NCI-H2227 (cell line): ENCODE measurements at regions not wholly inside any gene's neighbourhood (a gene's known extent, or its start where the extent isn't known, plus 50 kb on each side); places are given as distances from the start of the nearest gene placed in this dataset.
"Not testable (repeated sequence)": the region's sequence is repeated elsewhere in the genome, so short reads cannot be mapped to it uniquely, and the experiment has no call there.

Experiments
- DNase-seq: peaks from one replicate; lab custom pipeline; 2025; ENCODE audit not compliant: unreplicated experiment; lab: John Stamatoyannopoulos, UW

DNA sequence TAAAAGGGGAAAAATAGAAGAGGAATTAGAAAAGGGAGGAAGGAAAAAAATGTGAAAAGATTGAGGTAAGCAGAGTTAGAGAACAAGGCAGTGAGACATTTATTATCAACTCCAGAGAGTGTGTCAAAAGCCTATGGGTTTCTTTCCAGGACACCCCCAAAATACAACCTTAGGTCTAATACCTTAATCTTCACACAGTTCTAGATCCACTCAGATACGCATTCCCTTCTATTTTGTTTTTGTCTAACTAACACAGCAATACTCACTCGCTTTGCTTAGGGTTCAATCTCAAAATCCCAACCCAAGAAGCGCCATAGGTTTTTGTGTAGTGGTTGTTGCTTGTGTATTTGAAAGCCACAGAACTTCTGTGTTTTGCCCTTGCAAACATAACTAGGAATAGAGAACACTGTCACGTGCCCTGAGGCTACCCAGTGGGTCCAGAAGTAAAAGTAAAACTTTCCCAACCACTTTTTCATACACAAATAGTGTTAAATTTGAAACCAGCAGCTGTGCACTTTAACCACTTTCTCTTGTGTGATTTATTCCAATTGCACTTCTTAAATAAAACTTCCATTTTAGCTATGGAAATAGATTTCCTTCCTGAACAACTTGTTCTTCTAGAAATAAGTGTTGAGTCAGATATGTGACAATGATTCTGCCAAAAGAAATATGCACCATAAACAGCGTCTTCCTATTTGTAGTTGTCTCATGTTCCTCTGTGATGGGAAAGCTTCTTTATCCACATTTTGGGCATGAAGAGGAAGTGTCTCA lies 414.7 kb upstream of the GHITM start:
- DNase-seq = no peak

DNA sequence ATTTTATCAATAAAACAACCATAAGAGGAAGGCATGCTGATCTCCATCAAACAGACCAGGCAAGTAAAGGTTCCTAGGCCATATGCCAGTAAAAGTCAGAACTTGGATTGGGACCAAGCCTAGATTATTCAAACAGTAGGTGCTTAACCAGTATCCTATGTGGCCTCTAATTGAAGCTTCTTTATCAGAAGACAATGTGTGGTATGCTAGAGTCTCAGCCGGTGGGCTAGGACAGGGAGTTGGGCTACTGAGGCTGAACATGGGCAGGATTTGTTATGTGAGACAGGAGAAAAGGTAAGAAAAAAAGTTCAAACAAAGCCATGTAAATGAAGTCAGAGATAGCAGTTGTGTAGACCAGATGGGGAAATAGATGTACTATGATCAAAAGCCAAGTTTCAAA lies 413.7 kb upstream of the GHITM start:
- DNase-seq = no peak

DNA sequence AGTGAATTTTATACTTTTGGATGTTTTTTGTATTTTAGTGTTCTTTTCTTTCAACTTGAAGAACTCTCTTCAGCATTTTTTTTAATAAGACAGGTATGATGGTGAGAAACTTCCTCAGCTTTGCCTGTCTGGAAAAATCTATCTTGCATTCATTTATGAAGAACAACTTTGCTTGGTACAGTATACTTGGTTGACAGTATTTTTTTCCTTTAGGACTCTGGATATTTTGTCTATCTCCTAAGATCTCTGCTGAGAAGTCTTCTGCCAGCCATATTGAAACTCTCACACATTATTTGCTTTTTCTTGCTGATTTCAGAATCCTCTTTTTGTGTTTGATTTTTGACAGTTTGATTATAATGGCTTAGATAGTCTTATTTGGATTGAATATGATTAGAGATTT lies 405.0 kb upstream of the GHITM start:
- DNase-seq = no peak

GRCh38 chr10:83736008-83736407 lies 403.3 kb upstream of the GHITM start:
- DNase-seq = no peak

GRCh38 chr10:83750604-83751003 lies 388.7 kb upstream of the GHITM start:
- no peak for DNase-seq

DNA sequence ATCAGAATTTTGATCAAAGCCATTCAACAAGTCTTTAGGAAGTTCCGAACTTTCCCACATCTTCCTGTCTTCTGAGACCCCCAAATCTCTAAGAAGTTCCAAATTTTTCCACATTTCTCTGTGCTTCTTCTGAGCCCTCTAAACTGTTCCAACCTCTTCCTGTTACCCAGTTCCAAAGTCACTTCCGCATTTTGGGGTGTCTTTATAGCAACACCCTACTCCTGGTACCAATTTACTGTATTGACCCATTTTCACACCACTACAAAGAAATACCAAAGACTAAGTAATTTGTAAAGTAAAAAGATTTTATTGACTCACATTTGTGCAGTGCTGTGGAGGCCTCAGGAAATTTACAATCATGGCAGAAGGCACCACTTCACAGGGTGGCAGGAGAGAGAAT lies 385.8 kb upstream of the GHITM start:
- no peak for DNase-seq

GRCh38 chr10:83754857-83755256 lies 384.5 kb upstream of the GHITM start:
- DNase-seq = no peak

- DNase-seq = no peak
Observed at GRCh38 chr10:83760142-83760541, 379.2 kb upstream of the GHITM start.

- DNase-seq = no peak
Observed at GRCh38 chr10:83764666-83765065, 374.6 kb upstream of the GHITM start.

DNA sequence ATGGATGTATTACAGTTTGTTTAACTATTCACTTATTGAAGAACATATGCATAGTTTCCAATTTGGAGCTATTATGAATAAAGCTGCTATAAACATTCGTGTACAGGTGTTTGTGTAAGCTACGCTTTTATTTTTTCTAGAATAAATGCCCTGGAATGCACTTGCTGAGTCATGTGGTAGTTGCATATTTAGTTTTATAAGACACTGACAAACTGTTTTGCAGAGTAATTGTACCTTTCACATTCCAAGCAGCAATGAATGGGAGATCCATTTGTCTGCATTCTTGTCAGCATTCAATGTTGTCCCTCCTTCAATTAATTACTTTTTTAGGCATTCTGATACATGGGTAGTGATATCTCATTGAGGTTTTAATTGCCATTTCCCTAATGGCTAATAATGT lies 373.6 kb upstream of the GHITM start:
- DNase-seq = no peak

GRCh38 chr10:83769281-83769820 lies 370.0 kb upstream of the GHITM start:
- DNase-seq = no peak

- not testable (repeated sequence) for DNase-seq
Observed at GRCh38 chr10:83786701-83787100, 352.6 kb upstream of the GHITM start.

DNA sequence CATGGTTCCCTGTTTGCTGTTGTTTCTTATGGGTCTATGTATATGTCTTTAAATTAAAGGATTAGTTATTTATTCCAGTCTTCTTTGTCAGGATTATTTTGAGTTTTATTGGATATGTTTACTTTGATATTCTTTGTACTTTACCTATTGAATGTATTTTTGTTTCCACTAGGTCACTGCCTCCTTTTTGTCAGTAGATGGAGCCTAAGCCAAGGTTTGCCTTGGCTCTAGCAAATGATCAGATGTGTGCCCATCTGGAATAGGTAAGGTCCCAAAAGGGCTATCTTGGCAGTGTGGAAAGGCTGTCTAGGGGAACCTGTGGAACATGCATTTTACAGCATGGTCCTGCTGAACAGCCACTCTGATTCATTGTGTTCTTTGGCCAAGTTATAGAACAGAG lies 337.3 kb upstream of the GHITM start:
- DNase-seq = no peak

DNA sequence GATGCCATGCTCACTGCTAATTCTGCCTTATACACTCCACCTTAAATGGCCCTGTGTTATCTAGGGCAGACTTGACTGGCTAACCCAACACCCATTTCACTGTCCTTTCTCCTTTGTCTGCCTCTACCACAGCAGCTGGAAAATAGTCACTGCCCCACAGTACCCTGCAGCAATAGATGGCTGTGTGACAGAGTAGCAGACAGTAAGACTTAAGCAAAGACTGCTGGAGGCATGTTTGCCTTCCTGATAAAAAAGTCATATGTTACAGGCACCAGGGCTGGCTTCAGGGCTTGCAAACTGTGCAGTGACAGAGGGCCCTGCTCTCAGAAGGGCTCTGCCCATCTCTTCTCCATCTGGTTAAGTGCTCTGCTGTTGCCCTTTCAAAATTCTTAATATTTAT lies 332.6 kb upstream of the GHITM start:
- DNase-seq = no peak

- DNase-seq = no peak
Observed at GRCh38 chr10:83809001-83809400, 330.3 kb upstream of the GHITM start.

DNA sequence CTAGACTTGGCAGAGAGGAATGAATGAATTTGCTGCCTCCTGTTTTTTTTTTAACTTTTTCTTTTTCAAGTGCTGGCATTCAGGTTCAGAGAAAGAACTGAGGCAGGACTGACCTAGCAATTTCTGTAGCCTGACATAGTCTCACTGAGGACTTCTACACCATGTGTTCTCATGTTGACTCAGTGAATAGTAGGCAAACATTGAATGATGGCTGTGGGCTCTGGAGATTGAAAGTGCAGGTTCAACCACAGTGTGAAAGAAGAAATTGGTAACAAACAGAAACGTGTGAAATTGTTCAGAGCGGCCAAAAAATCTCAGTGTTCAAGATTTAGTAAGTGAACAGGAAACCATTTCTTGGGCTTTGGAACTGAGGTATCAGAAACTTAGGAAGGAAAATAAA lies 322.4 kb upstream of the GHITM start:
- DNase-seq = no peak

GRCh38 chr10:83817797-83818196 lies 321.5 kb upstream of the GHITM start:
- DNase-seq = no peak

- DNase-seq = no peak
Observed at GRCh38 chr10:83819609-83820008, 319.7 kb upstream of the GHITM start.

GRCh38 chr10:83820033-83820432 lies 319.3 kb upstream of the GHITM start:
- no peak for DNase-seq

DNA sequence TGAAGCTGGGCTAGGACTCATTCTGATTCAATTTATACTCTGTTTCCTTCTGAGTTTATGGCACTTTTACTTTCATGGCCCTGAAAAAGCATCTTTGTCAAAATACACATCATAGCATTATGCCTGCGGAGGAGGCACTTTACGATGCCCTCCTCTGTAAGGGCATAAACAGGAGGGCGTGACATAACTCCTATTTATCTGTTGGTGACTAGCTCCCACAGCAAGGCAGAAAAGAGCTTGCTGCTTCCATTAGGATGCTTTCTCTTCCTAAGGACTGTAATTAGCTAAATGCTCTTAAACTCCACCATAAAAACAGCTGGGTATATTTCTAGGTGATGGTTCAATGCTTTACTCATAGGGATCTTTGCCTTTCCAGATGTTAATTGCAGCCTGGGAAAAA lies 315.2 kb upstream of the GHITM start:
- peak; percentile 63 for DNase-seq

GRCh38 chr10:83834096-83834495 lies 305.2 kb upstream of the GHITM start:
- DNase-seq = no peak

GRCh38 chr10:83835945-83836745 lies 303.2 kb upstream of the GHITM start:
- DNase-seq = peak; percentile 6
